Memory B cell (primary cell): ENCODE measurements at regions not wholly inside any gene's neighbourhood (a gene's known extent, or its start where the extent isn't known, plus 50 kb on each side); places are given as distances from the start of the nearest gene placed in this dataset.
"Not testable (repeated sequence)": the region's sequence is repeated elsewhere in the genome, so short reads cannot be mapped to it uniquely, and the experiment has no call there.

Experiments
- ATAC-seq: fragments of 150-1000 bp; cut with Tn5 transposase; 2 replicates; pipeline ENCODE4 v1.10.0; 2021; ENCODE audit warnings: low read depth, mild to moderate bottlenecking, moderate library complexity
- DNase-seq, 2 donors: peaks; one replicate each; pipeline ENCODE4 v3.0.0; 2022; ENCODE audit warnings: low spot score in 2 of 2
- H3K27ac Mint-ChIP-seq: one replicate; pipeline ENCODE4 v1.8.0; 2022; ENCODE audit warnings: mild to moderate bottlenecking, moderate library complexity, mixed read lengths
- H3K27me3 Mint-ChIP-seq: one replicate; pipeline ENCODE4 v1.8.0; 2022; ENCODE audit warnings: mixed read lengths
- H3K36me3 Mint-ChIP-seq: one replicate; pipeline ENCODE4 v1.8.0; 2022; ENCODE audit warnings: mild to moderate bottlenecking, mixed read lengths
- H3K4me1 Mint-ChIP-seq: one replicate; pipeline ENCODE4 v1.8.0; 2022; ENCODE audit warnings: mixed read lengths
- H3K4me3 Mint-ChIP-seq: one replicate; pipeline ENCODE4 v1.8.0; 2022; ENCODE audit warnings: mild to moderate bottlenecking, moderate library complexity, mixed read lengths
- H3K9me3 Mint-ChIP-seq: one replicate; pipeline ENCODE4 v1.8.0; 2022; ENCODE audit warnings: mixed read lengths

DNA sequence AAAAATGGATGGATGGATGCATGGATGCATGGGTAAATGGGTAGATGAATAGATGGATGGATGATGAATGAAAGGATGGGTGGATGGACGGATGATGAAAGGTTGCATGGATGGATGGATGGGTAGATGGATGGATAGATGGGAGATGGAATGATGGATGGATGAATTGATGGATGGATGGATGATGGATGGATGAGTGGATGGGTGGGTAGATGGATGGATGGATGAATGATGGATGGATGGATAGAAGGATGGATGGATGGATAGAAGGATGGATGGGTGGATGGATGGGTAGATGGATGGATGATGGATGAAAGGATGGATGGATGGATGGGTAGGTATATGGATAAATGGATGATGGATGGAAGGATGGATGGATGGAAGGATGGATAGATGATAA, 115.1 kb upstream of the LSM14A start:
- no peaks in the 10 kb centered on the region for H3K4me1 Mint-ChIP-seq
- H3K36me3 Mint-ChIP-seq: no peaks in the 10 kb centered on the region
- H3K4me3 Mint-ChIP-seq: no peak overlapping the region
- no peak for DNase-seq
- H3K27ac Mint-ChIP-seq: no peak overlapping the region
- no peaks in the 10 kb centered on the region for H3K9me3 Mint-ChIP-seq
- no peak for ATAC-seq
- H3K27me3 Mint-ChIP-seq: peaks cover 4% of the 10 kb centered on the region

DNA sequence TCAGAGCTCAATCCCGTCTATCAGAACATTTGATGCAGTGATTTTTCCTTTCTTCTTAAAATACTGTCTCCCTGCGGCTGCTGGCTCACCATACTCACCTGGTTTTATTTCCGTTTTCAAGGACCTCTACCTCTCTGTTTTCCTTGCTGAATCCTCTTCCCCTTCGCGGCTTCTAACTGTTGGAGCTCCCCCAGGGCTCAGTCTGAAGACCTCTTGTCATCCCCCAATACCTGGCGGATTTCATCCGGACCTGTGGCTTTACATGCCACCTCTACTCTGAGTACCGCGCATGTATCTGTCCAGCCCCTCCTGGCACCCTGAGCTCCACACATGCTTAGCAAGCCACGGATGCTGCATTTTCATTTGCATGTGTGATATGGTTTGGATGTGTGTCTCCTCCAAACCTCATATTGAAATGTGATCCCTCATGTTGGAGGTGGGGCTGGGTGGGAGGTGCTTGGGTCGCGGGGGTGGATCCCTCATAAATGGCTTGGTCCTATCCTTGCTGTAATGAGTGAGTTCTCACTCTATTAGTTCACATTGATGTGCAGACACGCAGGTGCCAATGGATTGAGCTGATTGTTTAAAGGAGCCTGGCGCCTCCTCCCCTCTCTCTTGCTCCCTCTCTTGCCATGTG, 106.2 kb upstream of the LSM14A start:
- Mint-ChIP-seq H3K4me1 (no peaks in the 10 kb centered on the region), H3K27me3 (peaks cover 9% of the 10 kb centered on the region), H3K9me3 (no peaks in the 10 kb centered on the region), H3K36me3 (no peaks in the 10 kb centered on the region), H3K27ac (no peak overlapping the region), H3K4me3 (no peak overlapping the region)
- DNase-seq (no peak), ATAC-seq (no peak)

DNA sequence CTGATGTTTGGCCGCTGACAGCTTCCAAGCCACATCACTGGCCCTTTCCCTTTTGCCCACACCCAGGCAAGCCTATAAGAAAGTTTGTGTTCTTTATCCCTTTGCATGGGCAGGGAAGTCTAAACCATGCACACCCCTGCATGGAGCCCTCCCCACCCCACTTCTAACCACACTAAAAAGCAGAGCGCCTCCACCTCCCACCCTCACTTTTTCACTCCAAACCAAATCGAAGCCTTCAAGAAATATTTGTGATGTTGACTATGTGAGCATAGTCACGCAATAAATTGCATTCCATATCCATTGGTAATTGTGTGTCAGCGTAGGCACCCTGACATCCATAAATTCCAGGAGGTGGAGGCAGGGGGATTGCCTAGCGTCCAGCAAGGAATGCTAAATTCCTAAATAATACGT, 104.4 kb upstream of the LSM14A start:
- ATAC-seq (no peak), DNase-seq (no peak)
- H3K27ac Mint-ChIP-seq: no peak overlapping the region
- H3K9me3 Mint-ChIP-seq: peaks cover 2% of the 10 kb centered on the region
- no peak overlapping the region for H3K4me3 Mint-ChIP-seq
- H3K36me3 Mint-ChIP-seq: no peaks in the 10 kb centered on the region
- H3K4me1 Mint-ChIP-seq: no peaks in the 10 kb centered on the region
- H3K27me3 Mint-ChIP-seq: peaks cover 9% of the 10 kb centered on the region

DNA sequence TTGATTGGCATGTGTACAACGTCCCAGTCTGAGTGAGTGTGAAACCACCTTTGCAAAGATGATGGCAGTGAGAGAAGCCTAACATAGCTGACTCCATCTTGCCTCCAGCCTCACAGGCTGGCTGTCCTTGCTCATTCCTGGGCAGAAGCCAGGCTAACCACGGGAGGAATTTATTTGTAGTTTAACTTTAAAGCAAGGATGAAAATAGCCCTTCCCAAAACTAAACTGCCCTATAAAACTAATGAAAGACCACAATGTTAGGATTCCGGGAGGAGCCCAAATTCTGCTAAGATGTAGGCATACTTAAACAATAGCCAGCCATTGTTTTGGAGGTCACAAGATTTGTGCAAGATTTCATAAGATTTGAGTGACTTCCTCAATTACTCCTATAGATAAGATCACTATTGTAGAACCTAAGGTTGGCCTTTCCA, 96.6 kb upstream of the LSM14A start:
- Mint-ChIP-seq H3K4me3 (no peak overlapping the region), H3K27ac (no peak overlapping the region), H3K36me3 (no peaks in the 10 kb centered on the region), H3K9me3 (peaks cover 4% of the 10 kb centered on the region), H3K27me3 (peaks cover 12% of the 10 kb centered on the region), H3K4me1 (no peaks in the 10 kb centered on the region)
- ATAC-seq: no peak
- no peak for DNase-seq

DNA sequence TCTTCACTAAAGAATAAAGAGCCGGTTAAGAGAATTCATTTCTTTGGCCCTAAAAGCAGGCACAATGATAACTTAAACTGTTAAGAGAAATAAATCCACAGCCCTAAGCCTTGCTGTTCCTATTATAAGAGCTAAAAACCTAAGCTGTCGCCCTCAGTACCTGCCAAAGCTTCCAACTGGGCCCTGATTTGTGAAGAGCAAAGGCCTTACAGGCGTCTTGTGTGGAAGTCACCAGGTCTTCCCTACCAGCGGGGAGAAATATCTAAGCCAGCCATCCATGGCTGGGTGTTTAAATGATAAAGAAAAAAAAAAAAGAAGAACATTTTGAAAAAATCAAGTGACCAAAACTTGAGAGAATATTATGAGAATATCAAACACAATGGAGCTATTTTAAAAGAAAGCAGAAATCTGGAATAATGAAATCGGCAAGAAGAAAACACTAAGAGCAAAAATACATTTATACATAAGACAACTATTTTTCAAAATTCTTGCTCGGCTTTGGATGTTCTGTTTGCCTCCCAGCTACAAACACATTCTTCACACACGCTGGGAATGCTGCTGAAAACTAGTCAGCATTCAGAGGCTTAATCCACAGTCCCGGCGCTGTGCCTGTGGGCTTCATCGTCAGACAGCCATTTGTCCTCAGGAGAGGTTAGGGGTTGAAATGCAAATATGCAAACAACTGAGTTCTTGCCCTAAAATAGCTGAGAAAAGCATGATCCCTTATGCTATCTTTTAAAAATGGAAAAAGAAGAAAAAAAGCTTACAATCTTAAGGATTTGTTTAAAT, 89.8 kb upstream of the LSM14A start:
- peaks cover 2% of the 10 kb centered on the region for H3K9me3 Mint-ChIP-seq
- DNase-seq: no peak
- ATAC-seq: no peak
- no peaks in the 10 kb centered on the region for H3K4me1 Mint-ChIP-seq
- H3K36me3 Mint-ChIP-seq: no peaks in the 10 kb centered on the region
- H3K27me3 Mint-ChIP-seq: peaks cover 10% of the 10 kb centered on the region
- H3K4me3 Mint-ChIP-seq: no peak overlapping the region
- no peak overlapping the region for H3K27ac Mint-ChIP-seq

DNA sequence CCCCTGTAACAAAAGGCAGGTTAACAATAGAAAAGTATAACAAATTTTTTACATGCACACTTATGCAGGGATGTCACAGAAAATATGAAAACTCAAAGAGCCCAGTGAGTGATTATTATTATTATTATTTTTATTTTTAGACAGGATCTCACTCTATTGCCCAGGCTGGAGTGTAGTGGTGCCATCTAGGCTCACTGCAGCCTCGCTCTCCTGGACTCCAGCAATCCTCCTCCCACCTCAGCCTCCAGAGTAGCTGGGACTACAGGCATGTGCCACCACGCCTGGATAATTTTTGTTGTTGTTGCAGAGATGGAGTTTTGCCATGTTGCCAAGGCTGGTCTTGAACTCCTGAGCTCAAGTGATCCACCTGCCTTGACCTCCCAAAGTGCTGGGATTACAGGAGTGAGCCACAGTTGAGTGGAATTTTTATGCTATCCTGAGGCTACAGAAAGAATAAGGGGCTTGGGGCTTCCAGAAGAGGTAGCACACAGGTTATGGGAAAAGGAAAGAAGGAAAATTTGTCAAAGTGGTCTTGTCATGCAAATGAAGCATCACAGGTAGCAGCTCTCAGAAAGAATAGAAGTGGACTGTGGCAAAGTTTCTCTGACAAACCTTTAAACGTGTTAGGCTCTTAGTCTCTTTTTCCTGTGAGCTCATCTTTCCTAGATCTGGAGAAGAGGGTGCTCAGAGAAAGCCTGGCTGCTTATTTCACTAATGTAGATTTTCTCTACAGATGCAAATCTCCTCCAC, 87.7 kb upstream of the LSM14A start:
- Mint-ChIP-seq H3K36me3 (no peaks in the 10 kb centered on the region), H3K4me1 (no peaks in the 10 kb centered on the region), H3K27me3 (peaks cover 10% of the 10 kb centered on the region), H3K27ac (no peak overlapping the region), H3K9me3 (peaks cover 2% of the 10 kb centered on the region), H3K4me3 (no peak overlapping the region)
- DNase-seq (no peak), ATAC-seq (no peak)

DNA sequence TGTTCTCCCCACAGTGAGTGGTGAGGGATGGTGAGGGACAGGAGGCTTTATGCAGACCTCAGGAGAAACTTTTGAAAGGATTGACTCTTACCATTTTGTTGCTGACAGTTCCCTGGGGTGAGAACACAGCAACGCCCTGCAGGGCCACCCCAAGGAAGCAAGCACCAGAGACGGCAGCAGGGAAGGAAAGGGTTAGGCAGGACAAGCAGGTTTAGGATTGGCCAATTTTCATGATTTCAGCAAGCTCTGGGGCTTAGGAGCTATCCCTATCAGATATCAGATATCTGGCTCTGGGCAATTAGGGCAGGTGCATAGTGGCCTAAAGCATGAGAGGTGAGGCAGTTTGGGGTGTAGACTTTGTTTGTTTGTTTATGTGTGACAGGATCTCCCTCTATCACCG, 87.0 kb upstream of the LSM14A start:
- ATAC-seq: no peak
- Mint-ChIP-seq H3K36me3 (no peaks in the 10 kb centered on the region), H3K27me3 (peaks cover 15% of the 10 kb centered on the region), H3K9me3 (peaks cover 2% of the 10 kb centered on the region), H3K4me3 (no peak overlapping the region), H3K4me1 (no peaks in the 10 kb centered on the region), H3K27ac (no peak overlapping the region)
- DNase-seq: no peak

DNA sequence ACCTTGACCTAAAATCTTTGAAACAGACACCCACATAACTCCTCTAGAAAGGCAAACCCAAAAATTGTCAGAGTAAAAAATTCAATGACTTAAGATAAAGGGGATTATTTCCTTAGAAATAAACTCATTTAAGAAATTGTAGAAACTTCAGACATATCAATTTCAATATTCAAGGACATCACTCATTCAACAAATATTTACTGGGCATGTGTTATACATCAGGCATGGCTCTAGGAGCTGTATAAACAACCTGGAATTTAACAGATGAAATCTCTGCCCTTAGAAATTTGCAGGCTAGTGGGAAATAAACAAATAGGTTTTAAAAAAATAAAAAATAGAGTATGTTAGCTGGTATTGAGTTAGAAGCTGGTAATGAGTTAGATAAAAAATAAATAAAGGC, 84.0 kb upstream of the LSM14A start:
- H3K27ac Mint-ChIP-seq: no peak overlapping the region
- DNase-seq: no peak
- H3K4me3 Mint-ChIP-seq: no peak overlapping the region
- H3K4me1 Mint-ChIP-seq: no peaks in the 10 kb centered on the region
- no peaks in the 10 kb centered on the region for H3K36me3 Mint-ChIP-seq
- no peak for ATAC-seq
- H3K9me3 Mint-ChIP-seq: peaks cover 2% of the 10 kb centered on the region
- peaks cover 17% of the 10 kb centered on the region for H3K27me3 Mint-ChIP-seq

DNA sequence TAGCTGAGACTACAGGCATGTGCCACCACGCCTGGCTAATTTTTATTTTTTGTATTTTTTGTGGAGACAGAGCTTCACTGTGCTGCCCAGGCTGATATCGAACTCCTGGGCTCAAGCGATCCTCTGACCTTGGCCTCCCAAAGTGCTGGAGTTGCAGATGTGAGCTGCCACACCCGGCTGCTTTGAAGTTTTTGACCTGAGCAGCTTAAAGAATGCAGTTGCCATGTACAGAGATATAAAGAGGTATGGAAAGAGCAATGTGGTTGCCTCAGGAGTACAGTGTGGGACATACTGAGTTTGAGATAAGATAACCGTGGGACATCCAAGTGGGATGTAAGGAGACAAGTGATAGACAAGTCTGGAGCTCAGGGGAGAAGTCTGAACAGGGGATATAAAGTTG, 82.7 kb upstream of the LSM14A start:
- ATAC-seq: no peak
- Mint-ChIP-seq H3K4me3 (no peak overlapping the region), H3K27me3 (peaks cover 17% of the 10 kb centered on the region), H3K27ac (no peak overlapping the region), H3K4me1 (no peaks in the 10 kb centered on the region), H3K36me3 (no peaks in the 10 kb centered on the region), H3K9me3 (peaks cover 2% of the 10 kb centered on the region)
- DNase-seq: no peak

DNA sequence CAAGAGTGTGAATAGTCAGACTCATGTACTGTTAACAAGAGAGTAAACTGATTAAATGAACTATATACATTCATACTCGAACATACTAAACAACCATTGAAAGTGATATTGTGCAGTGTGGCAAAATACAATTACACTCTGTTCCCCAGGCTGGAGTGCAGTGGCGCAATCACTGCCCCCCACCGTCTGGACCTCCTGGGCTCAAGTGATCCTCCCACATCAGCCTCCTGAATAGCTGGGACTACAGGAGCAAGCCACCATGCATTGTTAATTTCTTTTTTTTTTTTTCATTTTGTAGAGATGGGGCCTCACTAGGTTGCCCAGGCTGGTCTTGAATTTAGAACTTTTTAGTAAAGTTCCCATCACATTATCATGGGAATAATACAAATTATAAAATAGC, 77.3 kb upstream of the LSM14A start:
- H3K4me1 Mint-ChIP-seq: no peaks in the 10 kb centered on the region
- no peak for DNase-seq
- no peak for ATAC-seq
- H3K9me3 Mint-ChIP-seq: no peaks in the 10 kb centered on the region
- H3K27me3 Mint-ChIP-seq: peaks cover 10% of the 10 kb centered on the region
- H3K27ac Mint-ChIP-seq: no peak overlapping the region
- no peak overlapping the region for H3K4me3 Mint-ChIP-seq
- no peaks in the 10 kb centered on the region for H3K36me3 Mint-ChIP-seq

DNA sequence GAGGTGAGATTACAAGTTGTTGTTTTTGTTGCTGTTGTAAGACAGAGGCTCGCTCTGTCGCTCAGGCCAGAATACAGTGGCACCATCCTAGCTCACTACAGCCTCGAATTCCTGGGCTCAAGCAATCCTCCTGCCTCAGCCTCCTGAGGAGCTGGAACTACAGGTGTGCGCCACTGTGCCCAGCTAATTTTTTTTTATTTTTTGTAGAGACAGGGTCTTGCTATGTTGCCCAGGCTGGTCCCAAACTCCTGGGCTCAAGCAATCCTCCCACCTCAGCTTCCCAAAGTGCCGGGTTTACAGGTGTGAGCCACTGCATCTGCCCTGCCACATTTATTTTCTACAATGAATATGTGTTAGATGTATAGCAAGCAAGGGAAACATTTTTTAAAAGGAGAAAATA, 76.9 kb upstream of the LSM14A start:
- not testable (repeated sequence) for H3K27ac Mint-ChIP-seq, ATAC-seq, H3K36me3 Mint-ChIP-seq, DNase-seq, H3K27me3 Mint-ChIP-seq, H3K4me3 Mint-ChIP-seq, H3K4me1 Mint-ChIP-seq, H3K9me3 Mint-ChIP-seq

DNA sequence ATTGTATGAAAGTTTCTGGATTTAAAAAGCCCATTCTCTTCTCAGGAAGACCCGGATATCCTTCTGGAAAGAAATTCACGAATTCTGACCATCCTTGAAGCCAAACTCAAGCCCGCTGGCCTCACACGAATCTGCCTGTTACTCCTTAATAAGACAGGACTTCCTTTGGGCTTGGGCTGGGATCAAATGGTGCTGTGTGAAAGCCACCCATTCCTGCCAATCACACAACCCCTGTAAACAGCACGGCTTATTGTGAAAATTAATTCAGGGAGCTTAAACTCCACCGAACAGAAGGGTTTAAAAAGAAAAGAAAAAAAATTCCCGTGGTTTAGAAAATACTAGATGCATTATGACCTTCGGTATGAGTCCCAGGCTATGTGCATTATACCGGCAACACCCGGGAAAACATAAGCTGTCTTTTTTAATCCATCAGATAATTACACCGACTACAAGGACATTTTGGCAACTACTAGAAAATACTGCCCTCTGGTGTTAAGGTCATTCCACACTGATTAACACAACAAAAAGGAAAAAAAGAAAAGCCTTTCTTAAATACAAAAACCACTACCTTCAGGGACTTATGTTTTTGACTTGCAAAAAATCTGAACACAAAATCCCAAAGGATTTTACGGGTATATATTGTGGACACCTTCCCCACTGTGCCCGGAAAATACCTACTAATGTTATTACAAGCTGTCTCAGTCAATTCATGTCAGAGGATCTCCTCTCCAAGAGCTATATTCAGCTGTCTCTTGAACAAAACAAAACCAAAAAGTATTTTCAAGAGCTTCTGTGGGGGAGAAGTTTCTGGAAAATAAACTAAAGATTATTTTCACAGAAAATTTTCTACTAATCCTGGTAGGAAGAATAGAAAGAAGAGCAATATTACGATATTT, 76.0 kb upstream of the LSM14A start:
- no peaks in the 10 kb centered on the region for H3K36me3 Mint-ChIP-seq
- DNase-seq (peak in 1 of 2 donors; percentile 23), ATAC-seq (no peak)
- H3K4me1 Mint-ChIP-seq: no peaks in the 10 kb centered on the region
- H3K9me3 Mint-ChIP-seq: no peaks in the 10 kb centered on the region
- no peak overlapping the region for H3K27ac Mint-ChIP-seq
- H3K4me3 Mint-ChIP-seq: no peak overlapping the region
- H3K27me3 Mint-ChIP-seq: peaks cover 5% of the 10 kb centered on the region

DNA sequence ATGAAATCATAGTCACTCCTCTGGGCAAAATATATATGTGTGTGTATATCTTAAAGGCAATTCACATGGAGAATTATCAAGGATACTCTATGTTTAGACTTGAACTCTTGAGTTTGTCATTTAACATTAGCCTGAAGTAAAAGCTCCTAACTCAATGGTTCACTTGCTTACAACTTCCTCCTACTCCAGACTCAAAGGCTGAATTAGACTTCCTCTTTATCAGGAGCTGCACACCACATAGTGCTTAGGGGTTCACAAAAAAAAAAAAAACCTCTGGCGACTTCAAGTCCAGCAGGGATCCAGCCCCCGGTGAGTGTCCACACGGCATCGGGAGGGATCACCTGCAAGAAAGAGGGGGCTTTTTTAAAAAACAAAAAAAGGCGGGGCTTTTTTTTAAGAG, 68.2 kb upstream of the LSM14A start:
- Mint-ChIP-seq H3K9me3 (no peaks in the 10 kb centered on the region), H3K27me3 (peaks cover 4% of the 10 kb centered on the region), H3K4me3 (peak overlapping the region; percentile 55), H3K4me1 (peaks cover 6% of the 10 kb centered on the region), H3K36me3 (no peaks in the 10 kb centered on the region), H3K27ac (no peak overlapping the region)
- ATAC-seq (peak; percentile 68), DNase-seq (no peak)

DNA sequence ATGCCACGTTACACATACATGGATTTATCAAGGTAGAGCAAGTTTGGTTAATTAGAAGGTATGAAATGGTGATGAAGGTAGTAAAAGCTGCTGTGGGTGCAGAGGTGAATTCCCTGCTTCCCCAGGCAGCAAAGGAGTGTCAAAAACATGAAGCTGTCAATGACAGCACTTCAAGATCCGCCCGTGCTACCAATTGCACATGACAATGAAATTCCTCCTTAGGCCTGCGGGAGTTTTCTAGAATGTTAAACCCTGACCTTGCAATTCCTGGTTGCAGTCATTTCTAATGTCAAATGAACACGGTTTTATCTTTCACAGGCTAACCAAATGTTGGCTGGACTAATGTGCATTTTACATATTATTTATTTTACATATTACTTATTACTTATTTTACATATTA, 67.7 kb upstream of the LSM14A start:
- peaks cover 5% of the 10 kb centered on the region for H3K27me3 Mint-ChIP-seq
- no peak overlapping the region for H3K4me3 Mint-ChIP-seq
- no peaks in the 10 kb centered on the region for H3K36me3 Mint-ChIP-seq
- DNase-seq (no peak), ATAC-seq (no peak)
- H3K9me3 Mint-ChIP-seq: no peaks in the 10 kb centered on the region
- peaks cover 6% of the 10 kb centered on the region for H3K4me1 Mint-ChIP-seq
- no peak overlapping the region for H3K27ac Mint-ChIP-seq
